ENCODE measurements at regions not wholly inside any gene's neighbourhood (a gene's known extent, or its start where the extent isn't known, plus 50 kb on each side); places are given as distances from the start of the nearest gene placed in this dataset.

DNA sequence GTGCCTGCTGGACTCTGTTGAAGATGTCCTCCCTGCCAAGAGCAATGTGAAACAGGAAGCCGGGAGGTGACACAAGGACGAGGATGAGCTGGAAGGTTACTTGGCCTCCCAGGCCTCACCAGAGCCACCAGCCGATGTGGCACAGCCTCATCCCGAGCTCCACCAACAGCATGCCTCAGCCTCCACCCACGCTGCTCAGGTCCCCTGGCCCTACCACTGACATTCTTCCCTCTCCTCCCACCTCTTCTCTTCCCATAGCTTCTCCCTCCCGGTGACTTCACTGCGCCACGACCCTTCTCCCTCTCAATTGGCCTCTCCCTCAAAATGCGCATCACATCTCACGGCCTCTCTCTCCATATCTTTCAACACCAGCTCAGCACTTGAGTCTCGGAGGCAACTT, 249.9 kb downstream of the SKAP2 start:
- Histone ChIP-seq H3K36me3 (no peaks in the 10 kb centered on the region), H3K27ac (no peak overlapping the region), H3K4me2 (no peak overlapping the region), H3K9me3 (replicated peaks in 1 of 11) (no peaks in the 10 kb centered on the region), H3K27me3 (no peaks in the 10 kb centered on the region), H3K4me3 (no peak overlapping the region), H3K4me1 (no peaks in the 10 kb centered on the region), H3K9ac (no peak overlapping the region), H4K20me1 (no peaks in the 10 kb centered on the region)
- TF ChIP-seq Cebpa-rat (IDR thresholded peaks at IDR 0.05): no peak

GRCh38 chr7:26616235-26616634, 248.2 kb downstream of the SKAP2 start:
- Histone ChIP-seq H3K9ac (no peak overlapping the region), H3K9me3 (replicated peaks in 1 of 11) (peaks cover 0 to 4% (median 0%) of the 10 kb centered on the region in 11 experiments; a peak in 2 of 22 replicates), H3K27ac (no peak overlapping the region), H4K20me1 (no peaks in the 10 kb centered on the region), H3K4me3 (no peak overlapping the region), H3K4me1 (no peaks in the 10 kb centered on the region), H3K4me2 (no peak overlapping the region), H3K27me3 (no peaks in the 10 kb centered on the region), H3K36me3 (no peaks in the 10 kb centered on the region)
- no peak for TF ChIP-seq Cebpa-rat (IDR thresholded peaks at IDR 0.05)

- no peak overlapping the region for H3K9ac ChIP-seq
- H3K27me3 ChIP-seq: no peaks in the 10 kb centered on the region
- H4K20me1 ChIP-seq: no peaks in the 10 kb centered on the region
- H3K27ac ChIP-seq: no peak overlapping the region
- no peak overlapping the region for H3K4me2 ChIP-seq
- TF ChIP-seq Cebpa-rat (IDR thresholded peaks at IDR 0.05): no peak
- H3K36me3 ChIP-seq: no peaks in the 10 kb centered on the region
- peaks cover 0 to 4% (median 0%) of the 10 kb centered on the region in 11 experiments; a peak in 2 of 22 replicates for H3K9me3 ChIP-seq (replicated peaks in 1 of 11)
- H3K4me3 ChIP-seq: no peak overlapping the region
- no peaks in the 10 kb centered on the region for H3K4me1 ChIP-seq
Observed at GRCh38 chr7:26617066-26617465, 247.3 kb downstream of the SKAP2 start.

Data from BLaER1 treated with 17β-estradiol and CSF1 and Interleukin-3, amounts not matched to agents 10 nM and 100 nM (cell line).